ENCODE measurements at regions not wholly inside any gene's neighbourhood (a gene's known extent, or its start where the extent isn't known, plus 50 kb on each side); places are given as distances from the start of the nearest gene placed in this dataset.
"Not testable (repeated sequence)": the region's sequence is repeated elsewhere in the genome, so short reads cannot be mapped to it uniquely, and the experiment has no call there.

DNA sequence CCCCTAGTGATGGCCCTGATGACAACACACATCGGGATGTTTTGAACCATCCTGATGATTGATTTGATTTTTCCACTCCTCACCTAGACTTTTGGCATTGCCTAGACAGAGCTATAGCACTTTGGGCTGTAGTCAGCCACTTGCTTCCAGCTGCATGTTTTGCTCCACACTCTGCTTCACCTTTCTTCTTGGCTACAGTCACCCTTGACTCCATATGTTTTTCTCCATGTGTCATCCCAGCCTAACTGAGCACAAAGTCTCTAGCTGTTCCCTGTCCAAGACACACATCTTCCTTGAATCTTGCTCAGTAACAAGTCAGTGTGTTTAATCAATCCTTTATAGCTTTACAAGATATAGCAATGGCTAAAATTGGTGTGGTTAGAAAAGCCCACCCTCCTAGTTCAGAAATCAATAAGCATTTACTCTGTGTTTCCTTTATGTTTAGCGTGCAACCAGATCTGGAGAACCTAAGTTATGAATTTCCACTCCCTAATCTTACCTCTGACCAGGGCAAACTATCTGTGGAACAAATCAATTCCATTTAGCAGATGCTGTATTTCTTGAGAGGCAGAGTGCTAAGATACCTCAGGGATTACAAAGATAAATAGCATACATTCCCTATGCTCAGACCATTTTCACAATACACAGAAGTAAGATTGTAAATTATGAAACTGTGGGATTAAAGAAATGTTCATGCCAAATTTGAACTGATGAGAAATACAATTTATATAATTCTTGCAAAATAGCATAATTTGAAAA, 98.4 kb upstream of the LYPLAL1 start:
- TF ChIP-seq CTCF (conservative IDR thresholded peaks at IDR 0.05; ENCODE audit: control insufficient read depth, insufficient read depth, low read depth, low read length) = no peak
- H3K4me3 ChIP-seq (ENCODE audit: control insufficient read depth, low read depth, low read length) = no peak overlapping the region
- peak; percentile 28 for DNase-seq (ENCODE audit: low read depth)

- no peak for TF ChIP-seq CTCF (conservative IDR thresholded peaks at IDR 0.05; ENCODE audit: control insufficient read depth, insufficient read depth, low read depth, low read length)
- no peak overlapping the region for H3K4me3 ChIP-seq (ENCODE audit: control insufficient read depth, low read depth, low read length)
- no peak for DNase-seq (ENCODE audit: low read depth)
These were observed 97.2 kb upstream of the LYPLAL1 start for GRCh38 chr1:219076326-219076937.

DNA sequence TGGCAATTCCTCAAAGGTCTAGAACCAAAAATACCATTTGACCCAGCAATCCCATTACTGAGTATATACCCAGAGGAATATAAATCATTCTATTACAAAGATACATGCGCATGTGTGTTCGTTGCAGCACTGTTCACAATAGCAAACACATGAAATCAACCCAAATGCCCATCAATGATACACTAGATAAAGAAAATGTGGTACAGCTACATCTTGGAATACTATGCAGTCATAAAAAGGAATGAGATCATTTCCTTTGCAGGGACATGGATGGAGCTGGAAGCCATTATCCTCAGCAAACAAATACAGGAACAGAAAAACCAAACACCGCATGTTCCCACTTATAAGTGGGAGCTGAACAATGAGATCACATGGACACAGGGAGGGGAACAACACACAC, 95.9 kb upstream of the LYPLAL1 start:
- not testable (repeated sequence) for H3K4me3 ChIP-seq (ENCODE audit: control insufficient read depth, low read depth, low read length); DNase-seq (ENCODE audit: low read depth)

DNA sequence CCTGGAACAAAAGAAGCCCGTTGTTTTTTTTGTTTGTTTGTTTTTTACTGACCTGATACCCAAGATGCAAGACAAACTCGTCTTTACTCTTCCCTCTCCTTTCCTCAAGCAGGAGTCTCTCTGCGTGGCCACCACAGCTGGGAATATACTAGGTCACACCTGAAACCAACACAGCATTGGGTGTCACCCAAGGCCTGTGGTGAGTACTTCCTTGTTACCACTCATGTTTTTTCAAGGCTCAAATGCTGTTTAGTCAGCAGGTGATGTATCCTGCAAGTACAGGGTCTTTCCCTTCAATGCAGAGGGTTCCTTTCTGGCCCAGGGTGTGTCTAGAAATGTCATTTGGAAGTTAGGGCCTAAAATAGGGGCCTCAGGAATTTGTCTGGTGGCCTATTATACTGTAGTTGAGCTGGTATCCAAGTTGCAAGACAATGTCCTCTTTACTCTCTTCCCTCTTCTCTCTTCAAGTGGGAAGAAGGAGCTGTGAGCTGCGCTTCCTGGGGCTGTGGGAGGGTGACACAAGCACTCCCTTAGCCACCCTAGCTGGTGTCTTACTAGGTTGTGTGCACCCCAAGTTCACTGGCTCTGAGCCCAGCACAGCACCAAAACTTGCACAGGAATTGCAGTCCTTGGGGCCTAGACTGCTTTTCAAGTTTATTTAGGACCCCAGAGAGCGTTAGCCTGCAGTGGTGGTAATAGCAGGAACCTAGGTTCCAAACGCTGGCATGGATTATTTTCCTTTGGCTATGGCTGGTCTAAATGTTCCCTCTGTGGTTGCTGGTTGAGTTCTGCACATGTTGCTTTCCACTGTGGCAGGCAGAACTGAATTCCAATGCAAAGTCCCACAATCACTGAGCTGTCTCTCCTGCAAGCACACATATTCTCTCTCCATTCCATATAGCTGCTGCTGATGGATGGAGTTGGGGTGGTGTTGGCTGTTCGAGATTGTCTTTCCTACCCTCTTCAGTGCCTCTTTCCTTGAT, 91.4 kb upstream of the LYPLAL1 start:
- no peak for TF ChIP-seq CTCF (conservative IDR thresholded peaks at IDR 0.05; ENCODE audit: control insufficient read depth, insufficient read depth, low read depth, low read length)
- DNase-seq (ENCODE audit: low read depth) = no peak
- no peak overlapping the region for H3K4me3 ChIP-seq (ENCODE audit: control insufficient read depth, low read depth, low read length)

- TF ChIP-seq CTCF (conservative IDR thresholded peaks at IDR 0.05; ENCODE audit: control insufficient read depth, insufficient read depth, low read depth, low read length) = no peak
- DNase-seq (ENCODE audit: low read depth) = no peak
- no peak overlapping the region for H3K4me3 ChIP-seq (ENCODE audit: control insufficient read depth, low read depth, low read length)
These were observed 90.0 kb upstream of the LYPLAL1 start for GRCh38 chr1:219083631-219084030.

- no peak overlapping the region for H3K4me3 ChIP-seq (ENCODE audit: control insufficient read depth, low read depth, low read length)
- peak; percentile 86 for DNase-seq (ENCODE audit: low read depth)
- no peak for TF ChIP-seq CTCF (conservative IDR thresholded peaks at IDR 0.05; ENCODE audit: control insufficient read depth, insufficient read depth, low read depth, low read length)
These were observed 88.6 kb upstream of the LYPLAL1 start for GRCh38 chr1:219085082-219085481.

Measured in fibroblast of mammary gland (primary cell).